ENCODE measurements at regions not wholly inside any gene's neighbourhood (a gene's known extent, or its start where the extent isn't known, plus 50 kb on each side); places are given as distances from the start of the nearest gene placed in this dataset.

- DNase-seq, result peak in 1 of 2 experiments; percentile 32
These were observed 57.6 kb upstream of the CABLES1 start for GRCh38 chr18:23077493-23078256.

- peak; percentile 30 to 45 for DNase-seq
These were observed 50.2 kb upstream of the CABLES1 start for GRCh38 chr18:23085066-23085465.
